GM12878 (cell line): ENCODE measurements at regions not wholly inside any gene's neighbourhood (a gene's known extent, or its start where the extent isn't known, plus 50 kb on each side); places are given as distances from the start of the nearest gene placed in this dataset.

ENCODE experiments used
- ATAC-seq: fragments of 200-7000 bp; cut with Tn5 transposase; 3 replicates; pipeline ENCODE4 v1.9.1; 2020; ENCODE audit warnings: mild to moderate bottlenecking, moderate library complexity
- BruUV-seq: library from RNA; stranded (reverse); fragments of 400-500 nt; replicated peaks from 2 replicates; lab custom pipeline; 2021; lab: Mats Ljungman, UMichigan
- CTCF ChIA-PET: fragments of 300-600 bp; sonication (Branson Sonifier 250); formaldehyde crosslinking; extraction: SDS; loops from one replicate; lab custom pipeline; 2021; ENCODE audit warnings: inconsistent platforms; lab: Yijun Ruan, JAX
- POLR2A ChIA-PET: fragments of 350-600 bp; formaldehyde crosslinking; extraction: SDS; loops from one replicate; lab custom pipeline; 2021; ENCODE audit warnings: inconsistent platforms; lab: Charles Lee
- RAD21 ChIA-PET: fragments of 300-600 bp; sonication (Branson Sonifier 250); formaldehyde crosslinking; loops from one replicate; lab custom pipeline; 2023; ENCODE audit warnings: antibody characterized with exemption; ENCODE audit not compliant: unreplicated experiment; lab: Charles Lee
- SMC1A ChIA-PET: fragments of 300-600 bp; sonication (Branson Sonifier 250); formaldehyde crosslinking; loops from one replicate; lab custom pipeline; 2023; ENCODE audit not compliant: unreplicated experiment, uncharacterized antibody; lab: Charles Lee
- DNase-seq: peaks from one replicate; pipeline ENCODE4 v3.0.0-alpha.2; 2011; ENCODE audit warnings: low read depth, low spot score
- FAIRE-seq: peaks from 3 replicates; lab custom pipeline; 2011; peaks lifted over from hg19 to GRCh38; lab: Jason Lieb, UNC
- H2AFZ ChIP-seq: 2 replicates; pipeline ENCODE4 v1.6.0; 2011; ENCODE audit warnings: low read depth, low read length, control low read depth; ENCODE audit not compliant: control insufficient read depth
- H3K27ac ChIP-seq: 2 replicates; pipeline ENCODE4 v1.5.1; 2011; ENCODE audit warnings: control low read depth; ENCODE audit not compliant: control insufficient read depth, insufficient read depth
- H3K27me3 ChIP-seq, 2 experiments: replicated peaks in 1 of 2; 2 replicates each; pipeline versions ENCODE4 v1.6.0 to v1.6.1; 2011; ENCODE audit warnings: low read length in 1 of 2; ENCODE audit not compliant: control insufficient read depth in 2 of 2, insufficient read depth in 2 of 2
- H3K36me3 ChIP-seq, 2 experiments: 2 replicates each; pipeline ENCODE4 v1.5.1; 2011; ENCODE audit warnings: low read length in 1 of 2; ENCODE audit not compliant: control insufficient read depth in 2 of 2, insufficient read depth in 2 of 2
- H3K4me1 ChIP-seq: 2 replicates; pipeline ENCODE4 v1.6.1; 2011; ENCODE audit warnings: mild to moderate bottlenecking, low read length, moderate library complexity, mixed read lengths; ENCODE audit not compliant: control insufficient read depth, insufficient read depth
- H3K4me2 ChIP-seq: 2 replicates; pipeline ENCODE4 v1.6.0; 2011; ENCODE audit warnings: control low read depth; ENCODE audit not compliant: control insufficient read depth, insufficient read depth
- H3K4me3 ChIP-seq: fragments of 200-600 bp; sonication (generic); 2 replicates; pipeline ENCODE4 v1.5.1; 2016
- H3K79me2 ChIP-seq: 2 replicates; pipeline ENCODE4 v1.6.0; 2011; ENCODE audit warnings: low read length; ENCODE audit not compliant: control insufficient read depth, insufficient read depth
- H3K9ac ChIP-seq: 2 replicates; pipeline ENCODE4 v1.8.0; 2011; ENCODE audit warnings: low read length, control low read depth, mixed read lengths; ENCODE audit not compliant: control insufficient read depth, insufficient read depth
- H3K9me3 ChIP-seq: replicated peaks from 3 replicates; pipeline ENCODE4 v1.5.1; 2011; ENCODE audit warnings: mild to moderate bottlenecking, low read length; ENCODE audit not compliant: control insufficient read depth, insufficient read depth
- H4K20me1 ChIP-seq: 2 replicates; pipeline ENCODE4 v1.6.0; 2011; ENCODE audit not compliant: control insufficient read depth, insufficient read depth
- BCLAF1 ChIP-seq: fragments of 450-650 bp; IDR thresholded peaks from 2 replicates; pipeline ENCODE4 v1.6.1; 2017; ENCODE audit warnings: antibody characterized with exemption, mild to moderate bottlenecking, moderate library complexity
- CBX3 ChIP-seq: fragments of 200-600 bp; sonication (generic); IDR thresholded peaks from 2 replicates; pipeline ENCODE4 v1.6.1; 2016; ENCODE audit warnings: low read depth, borderline replicate concordance
- CREB1 ChIP-seq: IDR thresholded peaks from 2 replicates; pipeline ENCODE4 v1.6.1; 2012; ENCODE audit warnings: low read depth, mild to moderate bottlenecking, inconsistent platforms
- EGR1 ChIP-seq, 2 experiments: IDR thresholded peaks; 1 replicate in 1 of 2; 2 replicates in 1 of 2; pipeline ENCODE4 v1.6.1; 2011 to 2012; ENCODE audit warnings: low read depth in 2 of 2, low read length in 2 of 2, borderline replicate concordance in 1 of 2, mild to moderate bottlenecking in 1 of 2, moderate library complexity in 1 of 2
- NFIC ChIP-seq: IDR thresholded peaks from 2 replicates; pipeline ENCODE4 v1.6.1; 2012; ENCODE audit warnings: low read depth, mild to moderate bottlenecking, inconsistent platforms, low read length, moderate library complexity
- NKRF ChIP-seq: fragments of 450-650 bp; conservative IDR thresholded peaks from 2 replicates; pipeline ENCODE4 v1.6.1; 2017; ENCODE audit warnings: mild to moderate bottlenecking, moderate library complexity
- SMC3 ChIP-seq: IDR thresholded peaks from 2 replicates; pipeline ENCODE4 v1.6.1; 2011; ENCODE audit warnings: low read length, improper control_type of control experiment, borderline replicate concordance
- TBL1XR1 ChIP-seq: IDR thresholded peaks from 2 replicates; pipeline ENCODE4 v1.6.1; 2012; ENCODE audit warnings: low read depth, low read length, improper control_type of control experiment
- ZNF384 ChIP-seq: IDR thresholded peaks from 2 replicates; pipeline ENCODE4 v1.6.1; 2012; ENCODE audit warnings: low read depth, mild to moderate bottlenecking, low read length, improper control_type of control experiment, borderline replicate concordance
- WGBS: methylation state at CpG from one replicate; pipeline ENCODE4 v1.1.6; 2016; ENCODE audit warnings: low lambda C conversion rate; ENCODE audit not compliant: insufficient replicate concordance, insufficient coverage; ENCODE audit errors: missing lambda C conversion rate; 5-methylcytosine and 5-hydroxymethylcytosine counted together
- in situ Hi-C: fragments of 300-500 bp; cut with MboI; formaldehyde crosslinking; loops from 9 replicates; pipeline ENCODE4 v1.14.3; 2018; ENCODE audit warnings: mixed read lengths
- intact Hi-C: fragments of 100-400 bp; cut with micrococcal nuclease; formaldehyde crosslinking; loops from one replicate; pipeline ENCODE4 v1.14.2; 2022; ENCODE audit not compliant: unreplicated experiment

- no peaks in the 10 kb centered on the region for H3K36me3 ChIP-seq
- no peak for TF ChIP-seq SMC3
- TF ChIP-seq BCLAF1, result no peak
- TF ChIP-seq TBL1XR1, result no peak
- no peak for TF ChIP-seq NKRF
- TF ChIP-seq EGR1 (IDR thresholded peaks at IDR 0.05; ENCODE audit: borderline replicate concordance in 1 of 2, low read depth in 2 of 2, low read length in 2 of 2), result no peak
- TF ChIP-seq CBX3, result no peak
- TF ChIP-seq ZNF384, result no peak
- no peak for TF ChIP-seq NFIC
- TF ChIP-seq CREB1, result no peak
- ChIA-PET POLR2A (interaction anchor here (0.7 kb wide), 1 partner anchor 493 kb away, joined by 6 read pairs; no protein-coding TSS in a partner anchor), SMC1A (interaction anchor here (0.8 kb wide), 1 partner anchor 15 kb away, joined by 3 read pairs; no protein-coding TSS in a partner anchor), RAD21 (no interaction called here), CTCF (interaction anchor here (0.9 to 1.1 kb wide), 2 partner anchors 11 to 15 kb away, joined by 3 to 4 read pairs; no protein-coding TSS in a partner anchor)
- H3K27ac ChIP-seq, result no peak overlapping the region
- H3K4me3 ChIP-seq, result no peak overlapping the region
- intact Hi-C loops (no loop called here), in situ Hi-C loops (no loop called here)
- H3K27me3 ChIP-seq, result no peaks in the 10 kb centered on the region
- H3K79me2 ChIP-seq, result no peaks in the 10 kb centered on the region
- FAIRE-seq (no peak), ATAC-seq (peak; percentile 43; the same call in 1 of the 3 replicates), DNase-seq (no peak)
- WGBS, result 50% methylated on average over 8 of the region's 8 CpGs
- no TSS peak for BruUV-seq
- H2AFZ ChIP-seq, result no peak overlapping the region
- H3K4me1 ChIP-seq, result no peaks in the 10 kb centered on the region
- no peaks in the 10 kb centered on the region for H4K20me1 ChIP-seq
- H3K4me2 ChIP-seq, result no peak overlapping the region
- H3K9ac ChIP-seq, result no peak overlapping the region
- H3K9me3 ChIP-seq, result no peaks in the 10 kb centered on the region
Observed at GRCh38 chr4:23202712-23203247, 510.0 kb downstream of the GBA3 start.
